RWPE1 (cell line): ENCODE measurements at regions not wholly inside any gene's neighbourhood (a gene's known extent, or its start where the extent isn't known, plus 50 kb on each side); places are given as distances from the start of the nearest gene placed in this dataset.

Experiments
- CTCF ChIA-PET: fragments of 350-600 bp; sonication (Branson Sonifier 250); formaldehyde crosslinking; extraction: SDS; loops from one replicate; lab custom pipeline; 2021; lab: Yijun Ruan, JAX
- POLR2A ChIA-PET: fragments of 400-600 bp; formaldehyde crosslinking; extraction: SDS; loops from one replicate; lab custom pipeline; 2020; ENCODE audit warnings: antibody characterized with exemption; ENCODE audit not compliant: low non-redundant PET; lab: Yijun Ruan, JAX
- DNase-seq: peaks from one replicate; pipeline ENCODE4 v3.0.0; 2012; ENCODE audit warnings: low spot score
- H3K27ac ChIP-seq: fragments of 450-650 bp; 2 replicates; pipeline ENCODE4 v1.5.1; 2017
- TF ChIP-seq, protein P1 (sequence below): fragments of 450-650 bp; conservative IDR thresholded peaks from 2 replicates; pipeline ENCODE4 v1.5.1; 2017; ENCODE audit warnings: low read depth, mild to moderate bottlenecking

DNA sequence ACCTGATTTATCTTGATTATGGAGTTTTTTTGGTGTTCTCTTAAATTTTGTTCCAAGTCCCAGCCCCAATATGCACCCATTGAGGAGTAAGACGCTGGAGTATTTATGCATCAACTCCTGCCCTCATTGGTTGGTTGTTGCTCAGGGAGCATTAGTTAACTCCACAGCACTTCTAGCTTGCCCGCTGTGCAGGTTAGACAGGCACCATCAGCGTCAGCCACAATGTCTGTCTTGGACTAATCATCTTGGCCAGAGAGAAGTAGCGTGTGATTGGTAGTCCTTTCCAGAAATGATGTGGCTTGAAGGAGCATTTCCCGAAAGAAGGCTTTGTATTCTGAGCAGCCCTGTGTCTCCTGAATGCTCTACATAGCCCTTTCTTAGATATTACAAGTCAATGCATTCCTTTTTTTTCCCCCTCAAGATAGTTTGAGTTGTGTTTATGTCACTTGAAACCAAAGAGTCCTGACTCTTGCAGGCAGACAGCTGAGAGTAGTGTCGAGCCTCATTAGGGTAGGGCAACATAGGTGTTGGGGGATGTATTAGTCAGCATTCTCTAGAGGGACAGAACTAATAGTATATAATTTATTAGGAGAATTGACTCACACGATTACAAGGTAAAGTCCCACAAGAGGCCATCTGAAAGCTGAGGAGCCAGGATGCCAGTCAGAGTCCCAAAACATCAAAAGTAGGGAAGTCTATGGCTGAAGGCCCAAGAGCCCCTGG is 94.6 kb upstream of the RCN1 start:
- ChIA-PET POLR2A (no interaction called here), CTCF (interaction anchor here (0.5 kb wide), 1 partner anchor 170 kb away, joined by 3 read pairs; no protein-coding TSS in a partner anchor)
- no peak for DNase-seq
- TF ChIP-seq, protein P1, sequence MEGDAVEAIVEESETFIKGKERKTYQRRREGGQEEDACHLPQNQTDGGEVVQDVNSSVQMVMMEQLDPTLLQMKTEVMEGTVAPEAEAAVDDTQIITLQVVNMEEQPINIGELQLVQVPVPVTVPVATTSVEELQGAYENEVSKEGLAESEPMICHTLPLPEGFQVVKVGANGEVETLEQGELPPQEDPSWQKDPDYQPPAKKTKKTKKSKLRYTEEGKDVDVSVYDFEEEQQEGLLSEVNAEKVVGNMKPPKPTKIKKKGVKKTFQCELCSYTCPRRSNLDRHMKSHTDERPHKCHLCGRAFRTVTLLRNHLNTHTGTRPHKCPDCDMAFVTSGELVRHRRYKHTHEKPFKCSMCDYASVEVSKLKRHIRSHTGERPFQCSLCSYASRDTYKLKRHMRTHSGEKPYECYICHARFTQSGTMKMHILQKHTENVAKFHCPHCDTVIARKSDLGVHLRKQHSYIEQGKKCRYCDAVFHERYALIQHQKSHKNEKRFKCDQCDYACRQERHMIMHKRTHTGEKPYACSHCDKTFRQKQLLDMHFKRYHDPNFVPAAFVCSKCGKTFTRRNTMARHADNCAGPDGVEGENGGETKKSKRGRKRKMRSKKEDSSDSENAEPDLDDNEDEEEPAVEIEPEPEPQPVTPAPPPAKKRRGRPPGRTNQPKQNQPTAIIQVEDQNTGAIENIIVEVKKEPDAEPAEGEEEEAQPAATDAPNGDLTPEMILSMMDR, result no peak
- H3K27ac ChIP-seq, result no peak overlapping the region

DNA sequence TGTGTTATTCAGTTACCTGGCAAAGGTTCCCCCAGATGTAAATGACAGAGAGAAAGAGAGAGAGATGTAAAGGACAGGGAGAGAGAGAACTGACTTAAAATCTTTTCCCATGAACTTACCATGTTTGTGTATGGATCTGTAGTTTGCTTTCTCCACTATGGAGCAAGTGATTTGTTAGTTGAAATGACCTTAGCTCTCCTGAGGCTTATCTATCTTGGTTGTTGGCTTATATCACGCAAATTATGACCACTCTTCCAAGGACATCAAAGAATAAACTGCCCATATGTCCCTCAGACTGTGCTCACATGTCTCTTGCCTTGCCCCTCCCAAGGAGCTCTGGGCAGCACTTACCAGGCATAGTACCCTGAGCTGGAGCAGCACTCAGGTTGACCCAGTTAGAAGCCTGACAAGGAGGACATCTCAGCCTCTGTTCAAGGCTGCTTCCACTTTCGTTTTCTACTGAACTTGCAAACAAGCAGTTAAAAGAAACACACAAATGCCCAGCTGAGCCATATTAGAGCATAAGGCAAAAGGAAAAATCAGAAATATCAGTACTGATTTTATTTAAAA is 95.3 kb upstream of the RCN1 start:
- POLR2A ChIA-PET, result no interaction called here
- H3K27ac ChIP-seq, result no peak overlapping the region
- no peak for DNase-seq
- TF ChIP-seq, protein P1, result no peak
- CTCF ChIA-PET, result no interaction called here

DNA sequence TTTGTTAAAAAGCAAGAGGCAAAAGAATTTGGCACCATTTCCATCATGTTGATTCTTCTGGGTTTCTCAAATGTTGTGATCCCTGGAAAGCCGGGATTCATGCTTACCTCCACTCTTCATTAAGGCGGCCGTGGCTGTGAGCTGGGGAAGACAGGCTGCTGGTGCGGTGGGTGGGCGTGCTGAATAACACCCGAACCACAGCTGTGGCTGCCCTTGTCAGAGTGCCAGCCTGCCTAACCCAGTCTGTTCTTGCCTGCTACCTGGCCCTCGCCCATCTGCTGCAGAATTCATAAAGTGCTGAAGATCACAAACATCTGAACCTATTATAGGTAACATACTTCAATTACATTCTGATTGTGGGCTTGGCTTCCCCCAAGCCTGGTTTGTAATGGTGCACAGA is 95.8 kb upstream of the RCN1 start:
- POLR2A ChIA-PET, result no interaction called here
- TF ChIP-seq, protein P1, result no peak
- CTCF ChIA-PET, result no interaction called here

DNA sequence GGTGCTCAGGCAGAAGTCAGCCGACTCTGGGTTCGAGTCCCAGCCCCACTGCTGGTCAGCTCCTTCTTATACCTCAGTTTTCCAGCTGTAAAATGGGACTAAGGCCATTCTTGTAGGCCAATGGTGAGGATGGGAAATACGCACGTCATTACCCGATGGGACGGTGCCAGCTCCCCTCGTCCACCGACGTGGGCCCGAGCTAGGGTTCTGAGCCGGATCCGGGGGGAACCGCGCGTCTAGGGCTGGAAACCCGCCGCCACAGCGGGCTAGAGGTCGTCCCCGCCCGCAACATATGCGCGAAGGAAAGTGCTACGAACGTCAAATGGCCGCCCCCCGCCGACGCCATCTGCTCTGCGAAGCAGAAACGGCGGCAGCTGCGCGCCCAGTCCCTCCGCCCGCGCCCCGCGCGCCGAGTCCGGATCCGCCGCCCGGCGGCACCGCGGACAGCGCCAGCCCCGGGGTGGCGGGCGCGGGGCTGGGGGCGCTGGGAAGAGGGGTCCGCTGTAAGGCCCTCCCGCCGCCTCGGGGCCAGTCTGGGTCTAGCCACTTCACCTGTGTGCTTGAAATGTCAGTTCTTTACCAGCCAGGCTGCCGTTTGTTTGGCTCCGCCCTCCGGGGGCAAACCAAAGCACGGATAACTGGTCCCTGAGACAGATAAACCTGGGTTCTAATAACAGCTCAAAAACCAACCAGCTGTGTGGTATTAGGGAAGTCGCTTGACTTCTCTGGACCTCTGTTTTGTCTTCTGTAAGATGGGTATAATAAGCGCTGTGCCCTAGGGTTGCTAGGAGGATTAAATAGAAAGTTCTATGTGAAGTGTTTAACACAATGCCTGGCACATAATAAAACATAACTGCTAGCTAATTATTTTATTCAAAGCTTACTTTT is 103.5 kb upstream of the RCN1 start:
- CTCF ChIA-PET, result no interaction called here
- POLR2A ChIA-PET, result no interaction called here
- no peak for DNase-seq
- H3K27ac ChIP-seq, result no peak overlapping the region
- TF ChIP-seq, protein P1, result no peak

More for the DNA sequence above, 95.8 kb upstream of the RCN1 start:
- DNase-seq, result no peak
- no peak overlapping the region for H3K27ac ChIP-seq

DNA sequence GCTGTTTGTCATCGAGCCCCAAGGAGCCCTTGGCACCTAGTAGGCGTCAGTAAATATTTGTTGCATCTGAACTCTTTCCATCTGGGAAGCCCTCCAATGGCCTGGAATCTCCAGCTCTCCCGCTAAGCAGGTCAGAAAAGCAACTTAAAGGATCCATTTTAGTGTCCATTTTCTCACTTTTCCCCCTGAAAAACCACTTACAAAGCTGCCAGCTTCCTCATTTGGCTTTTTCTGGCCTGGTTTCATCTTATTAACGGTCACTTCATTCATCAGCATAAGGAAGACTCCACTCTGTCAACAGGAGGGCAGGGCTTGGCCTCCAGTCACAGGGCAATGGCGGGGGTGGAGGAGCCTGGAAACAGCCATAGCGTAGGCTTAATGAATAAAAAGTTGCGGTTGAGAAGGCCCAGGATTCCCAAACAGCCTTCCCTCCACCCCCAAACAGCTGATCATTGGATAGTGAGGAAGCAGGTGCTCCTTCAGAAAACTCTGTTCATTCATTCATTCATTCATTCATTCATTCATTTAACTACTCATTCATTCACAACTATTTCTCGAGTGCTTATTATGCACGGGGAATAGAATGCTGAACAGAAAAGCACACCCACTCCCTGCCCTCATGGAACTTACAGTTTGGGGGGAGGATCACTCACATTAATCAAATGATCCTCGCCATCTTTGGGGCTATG is 104.5 kb upstream of the RCN1 start:
- DNase-seq, result no peak
- TF ChIP-seq, protein P1, result no peak
- CTCF ChIA-PET, result no interaction called here
- POLR2A ChIA-PET, result no interaction called here
- H3K27ac ChIP-seq, result no peak overlapping the region

DNA sequence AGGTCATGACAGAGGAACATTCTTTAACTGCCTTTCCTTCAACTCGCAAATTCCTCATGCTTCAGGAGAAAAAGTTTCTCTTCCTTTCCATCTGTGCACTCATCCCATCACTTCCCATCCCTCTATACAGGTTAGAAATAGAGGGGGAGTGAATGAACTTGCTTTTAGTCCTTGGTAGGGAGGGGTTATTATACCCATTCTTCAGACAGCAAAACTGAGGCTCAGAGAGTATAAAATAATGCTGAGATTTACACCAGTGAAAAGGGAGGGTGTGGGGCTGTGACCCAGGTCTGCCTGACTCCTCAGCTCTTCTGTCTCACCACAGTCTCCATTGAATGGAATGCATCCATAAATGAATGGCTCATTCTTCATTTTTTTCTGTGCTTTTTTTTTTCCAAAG is 109.4 kb upstream of the RCN1 start:
- POLR2A ChIA-PET, result no interaction called here
- no peak for DNase-seq
- TF ChIP-seq, protein P1, result no peak
- no peak overlapping the region for H3K27ac ChIP-seq
- CTCF ChIA-PET, result no interaction called here
